WTC11 (cell line): ENCODE measurements at regions not wholly inside any gene's neighbourhood (a gene's known extent, or its start where the extent isn't known, plus 50 kb on each side); places are given as distances from the start of the nearest gene placed in this dataset.

Experiments
- ATF1 ChIP-seq: sonication (generic); formaldehyde crosslinking; IDR thresholded peaks from 2 replicates; pipeline ENCODE4 v1.8.1; 2023; ENCODE audit warnings: mild to moderate bottlenecking, moderate library complexity, missing genetic modification reagents
- ATF2 ChIP-seq: sonication (generic); formaldehyde crosslinking; IDR thresholded peaks from 2 replicates; pipeline ENCODE4 v1.8.1; 2022; ENCODE audit warnings: low read depth, missing genetic modification reagents, borderline replicate concordance
- CREB1 ChIP-seq: sonication (generic); formaldehyde crosslinking; IDR thresholded peaks from 2 replicates; pipeline ENCODE4 v1.8.0; 2023; ENCODE audit warnings: mild to moderate bottlenecking, missing genetic modification reagents
- CTCF ChIP-seq: fragments of 200-600 bp; IDR thresholded peaks from 2 replicates; pipeline ENCODE4 v1.8.0; 2022; ENCODE audit warnings: antibody characterized with exemption
- ETV6 ChIP-seq: sonication (generic); formaldehyde crosslinking; IDR thresholded peaks from 2 replicates; pipeline ENCODE4 v1.8.1; 2022; ENCODE audit warnings: mild to moderate bottlenecking, missing genetic modification reagents
- FOXJ3 ChIP-seq: sonication (generic); formaldehyde crosslinking; IDR thresholded peaks from 2 replicates; pipeline ENCODE4 v1.9.0; 2021; ENCODE audit warnings: missing genetic modification reagents, mild to moderate bottlenecking, borderline replicate concordance
- IRF2 ChIP-seq: sonication (generic); formaldehyde crosslinking; IDR thresholded peaks from 2 replicates; pipeline ENCODE4 v1.8.0; 2022; ENCODE audit warnings: low read depth, missing genetic modification reagents, borderline replicate concordance
- MAX ChIP-seq: sonication (generic); formaldehyde crosslinking; IDR thresholded peaks from 2 replicates; pipeline ENCODE4 v1.8.0; 2022; ENCODE audit warnings: mild to moderate bottlenecking, missing genetic modification reagents
- NFYB ChIP-seq: sonication (generic); formaldehyde crosslinking; conservative IDR thresholded peaks from 2 replicates; pipeline ENCODE4 v1.8.0; 2022; ENCODE audit warnings: low read depth, missing genetic modification reagents
- USF2 ChIP-seq: sonication (generic); formaldehyde crosslinking; IDR thresholded peaks from 2 replicates; pipeline ENCODE4 v1.8.1; 2023; ENCODE audit warnings: mild to moderate bottlenecking, missing genetic modification reagents, moderate library complexity
- ZBTB43 ChIP-seq: sonication (generic); formaldehyde crosslinking; IDR thresholded peaks from 2 replicates; pipeline ENCODE4 v1.8.1; 2023; ENCODE audit warnings: mild to moderate bottlenecking, missing genetic modification reagents
- ZNF232 ChIP-seq: sonication (generic); formaldehyde crosslinking; IDR thresholded peaks from 2 replicates; pipeline ENCODE4 v1.8.0; 2022; ENCODE audit warnings: mild to moderate bottlenecking, missing genetic modification reagents
- ZNF263 ChIP-seq: sonication (generic); formaldehyde crosslinking; IDR thresholded peaks from 2 replicates; pipeline ENCODE4 v1.8.1; 2022; ENCODE audit warnings: low read depth, mild to moderate bottlenecking, moderate library complexity, missing genetic modification reagents
- ZNF512 ChIP-seq: sonication (generic); formaldehyde crosslinking; IDR thresholded peaks from 2 replicates; pipeline ENCODE4 v1.8.1; 2022; ENCODE audit warnings: missing genetic modification reagents, borderline replicate concordance

GRCh38 chr14:66360366-66360926 is 125.7 kb upstream of the CCDC196 start:
- TF ChIP-seq CTCF, result no peak
- TF ChIP-seq ZNF232, result no peak
- TF ChIP-seq ZNF263 (CRISPR knock-in tag), result no peak
- no peak for TF ChIP-seq FOXJ3 (CRISPR knock-in tag)
- no peak for TF ChIP-seq MAX
- TF ChIP-seq CREB1, result no peak
- no peak for TF ChIP-seq ZNF512 (CRISPR knock-in tag)
- no peak for TF ChIP-seq ZBTB43 (CRISPR knock-in tag)
- no peak for TF ChIP-seq NFYB (CRISPR knock-in tag)
- TF ChIP-seq ETV6 (CRISPR knock-in tag), result no peak
- no peak for TF ChIP-seq ATF2 (CRISPR knock-in tag)
- no peak for TF ChIP-seq ATF1 (CRISPR knock-in tag)
- TF ChIP-seq USF2 (CRISPR knock-in tag), result no peak
- no peak for TF ChIP-seq IRF2 (CRISPR knock-in tag)
